ENCODE measurements at regions not wholly inside any gene's neighbourhood (a gene's known extent, or its start where the extent isn't known, plus 50 kb on each side); places are given as distances from the start of the nearest gene placed in this dataset.

GRCh38 chr14:43621282-43621681 is 885.8 kb downstream of the FSCB start:
- no peak overlapping the region for H3K4me3 Mint-ChIP-seq (ENCODE audit: low read depth)
- no peaks in the 10 kb centered on the region for H3K36me3 Mint-ChIP-seq (ENCODE audit: insufficient read depth)
- TF ChIP-seq CTCF (IDR thresholded peaks at IDR 0.05; ENCODE audit: unreplicated experiment) = no peak
- H3K27ac Mint-ChIP-seq = no peak overlapping the region
- no peaks in the 10 kb centered on the region for H3K4me1 Mint-ChIP-seq (ENCODE audit: low read depth)
- no peak for DNase-seq (ENCODE audit: low spot score, unreplicated experiment)
- no peaks in the 10 kb centered on the region for H3K9me3 Mint-ChIP-seq (ENCODE audit: low read depth)
- no peaks in the 10 kb centered on the region for H3K27me3 Mint-ChIP-seq

- H3K9me3 Mint-ChIP-seq (ENCODE audit: low read depth) = peaks cover 7% of the 10 kb centered on the region
- no peaks in the 10 kb centered on the region for H3K4me1 Mint-ChIP-seq (ENCODE audit: low read depth)
- no peak overlapping the region for H3K4me3 Mint-ChIP-seq (ENCODE audit: low read depth)
- H3K36me3 Mint-ChIP-seq (ENCODE audit: insufficient read depth) = peaks cover 2% of the 10 kb centered on the region
- no peaks in the 10 kb centered on the region for H3K27me3 Mint-ChIP-seq
- no peak for DNase-seq (ENCODE audit: low spot score, unreplicated experiment)
- no peak for TF ChIP-seq CTCF (IDR thresholded peaks at IDR 0.05; ENCODE audit: unreplicated experiment)
- no peak overlapping the region for H3K27ac Mint-ChIP-seq
Measured at GRCh38 chr14:43595096-43595772, 911.8 kb downstream of the FSCB start.

DNA sequence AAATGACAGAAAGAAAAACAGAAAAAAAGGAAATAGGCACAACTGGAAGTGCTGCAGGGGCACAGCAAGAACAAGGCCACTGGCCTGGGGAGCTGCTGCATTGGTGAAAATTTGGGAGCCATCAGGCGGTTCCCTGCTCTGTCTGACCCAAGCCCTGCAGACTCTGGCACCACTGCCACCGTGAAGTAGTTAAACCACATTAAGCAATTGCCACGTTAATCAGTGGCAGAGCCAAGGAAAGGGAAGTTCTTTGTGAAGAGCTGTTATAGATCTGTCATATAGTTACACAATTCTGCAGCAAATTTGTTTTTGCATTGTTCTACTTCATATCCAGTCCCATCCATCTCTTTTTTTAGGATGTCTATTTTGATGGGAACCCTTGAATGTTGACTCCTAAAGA is 915.3 kb downstream of the FSCB start:
- Mint-ChIP-seq H3K27ac (no peak overlapping the region), H3K4me3 (ENCODE audit: low read depth) (no peak overlapping the region), H3K36me3 (ENCODE audit: insufficient read depth) (no peaks in the 10 kb centered on the region), H3K4me1 (ENCODE audit: low read depth) (no peaks in the 10 kb centered on the region), H3K27me3 (no peaks in the 10 kb centered on the region), H3K9me3 (ENCODE audit: low read depth) (peaks cover 3% of the 10 kb centered on the region)
- TF ChIP-seq CTCF (IDR thresholded peaks at IDR 0.05; ENCODE audit: unreplicated experiment) = no peak
- no peak for DNase-seq (ENCODE audit: low spot score, unreplicated experiment)

GRCh38 chr14:43587183-43587582 is 919.9 kb downstream of the FSCB start:
- no peak for DNase-seq (ENCODE audit: low spot score, unreplicated experiment)
- Mint-ChIP-seq H3K4me3 (ENCODE audit: low read depth) (no peak overlapping the region), H3K9me3 (ENCODE audit: low read depth) (peaks cover 5% of the 10 kb centered on the region), H3K27me3 (no peaks in the 10 kb centered on the region), H3K27ac (no peak overlapping the region), H3K4me1 (ENCODE audit: low read depth) (no peaks in the 10 kb centered on the region), H3K36me3 (ENCODE audit: insufficient read depth) (no peaks in the 10 kb centered on the region)
- TF ChIP-seq CTCF (IDR thresholded peaks at IDR 0.05; ENCODE audit: unreplicated experiment) = no peak

DNA sequence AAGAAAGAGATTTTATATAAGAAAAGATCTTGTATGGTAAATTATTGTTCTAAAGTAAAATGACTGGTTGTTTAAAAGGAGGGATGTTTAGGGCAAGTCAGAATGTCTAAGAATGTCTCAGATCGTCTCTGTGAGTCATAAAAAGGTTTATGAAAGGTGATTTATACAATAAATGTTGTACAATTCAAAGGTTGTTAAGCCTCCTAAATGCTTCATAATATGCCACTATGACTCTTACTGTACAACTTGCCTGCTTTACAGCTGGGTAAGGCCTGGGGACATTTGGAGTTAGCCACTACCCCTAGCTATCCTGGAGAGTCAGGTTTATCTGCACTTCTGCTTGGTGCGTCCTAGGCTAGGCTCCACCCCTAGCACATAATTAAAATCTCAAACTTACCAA is 927.4 kb downstream of the FSCB start:
- no peaks in the 10 kb centered on the region for H3K4me1 Mint-ChIP-seq (ENCODE audit: low read depth)
- H3K9me3 Mint-ChIP-seq (ENCODE audit: low read depth) = peaks cover 20% of the 10 kb centered on the region
- no peak overlapping the region for H3K27ac Mint-ChIP-seq
- no peak for TF ChIP-seq CTCF (IDR thresholded peaks at IDR 0.05; ENCODE audit: unreplicated experiment)
- peaks cover 2% of the 10 kb centered on the region for H3K36me3 Mint-ChIP-seq (ENCODE audit: insufficient read depth)
- no peaks in the 10 kb centered on the region for H3K27me3 Mint-ChIP-seq
- no peak overlapping the region for H3K4me3 Mint-ChIP-seq (ENCODE audit: low read depth)
- no peak for DNase-seq (ENCODE audit: low spot score, unreplicated experiment)
